HFFc6 (cell line): ENCODE measurements at regions not wholly inside any gene's neighbourhood (a gene's known extent, or its start where the extent isn't known, plus 50 kb on each side); places are given as distances from the start of the nearest gene placed in this dataset.

Experiments used
- DNase-seq: peaks from one replicate; pipeline ENCODE4 v3.0.0-alpha.2; 2018
- H3K27ac Mint-ChIP-seq: 2 replicates; pipeline ENCODE4 v1.8.0; 2020; ENCODE audit warnings: mild to moderate bottlenecking, mixed read lengths
- H3K27me3 Mint-ChIP-seq: 2 replicates; pipeline ENCODE4 v1.8.0; 2021; ENCODE audit warnings: mild to moderate bottlenecking, moderate library complexity, mixed read lengths; ENCODE audit not compliant: insufficient read depth
- H3K36me3 Mint-ChIP-seq: 2 replicates; pipeline ENCODE4 v1.8.0; 2021; ENCODE audit warnings: low read depth, mixed read lengths
- H3K4me1 Mint-ChIP-seq: 2 replicates; pipeline ENCODE4 v1.8.0; 2020; ENCODE audit warnings: low read depth, mixed read lengths
- H3K4me3 Mint-ChIP-seq: 2 replicates; pipeline ENCODE4 v1.8.0; 2020; ENCODE audit warnings: mild to moderate bottlenecking, moderate library complexity, mixed read lengths
- H3K9me3 Mint-ChIP-seq: 2 replicates; pipeline ENCODE4 v1.8.0; 2020; ENCODE audit warnings: mild to moderate bottlenecking, mixed read lengths
- TF ChIP-seq, protein P1 (sequence below): fragments of 200-600 bp; sonication (generic); IDR thresholded peaks from 2 replicates; pipeline ENCODE4 v1.5.0; 2021; ENCODE audit warnings: antibody characterized with exemption, mild to moderate bottlenecking

DNA sequence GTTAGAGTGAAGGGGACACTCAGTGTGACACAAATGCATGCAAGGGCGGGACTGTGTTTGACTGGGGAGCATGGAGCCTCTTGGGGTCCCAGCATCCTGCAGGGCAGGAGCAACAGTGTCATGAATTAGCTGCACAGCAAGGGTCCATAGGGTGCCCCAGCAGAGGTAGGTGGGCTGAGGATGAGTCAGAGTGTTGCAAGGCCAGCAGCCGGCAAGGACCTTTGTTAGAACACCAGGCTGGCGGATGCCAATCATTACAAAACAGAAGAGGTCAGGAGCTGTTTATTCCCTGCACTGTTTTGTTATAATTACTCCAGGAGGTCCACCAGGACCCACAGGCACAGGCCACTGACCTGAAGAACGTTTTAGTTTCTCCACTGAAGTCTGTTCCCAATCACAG lies 362.2 kb upstream of the DUSP10 start:
- Mint-ChIP-seq H3K27ac (no peak overlapping the region), H3K4me3 (no peak overlapping the region), H3K36me3 (no peaks in the 10 kb centered on the region), H3K27me3 (peaks cover 12% of the 10 kb centered on the region), H3K9me3 (no peaks in the 10 kb centered on the region), H3K4me1 (no peaks in the 10 kb centered on the region)
- no peak for DNase-seq
- TF ChIP-seq, protein P1, sequence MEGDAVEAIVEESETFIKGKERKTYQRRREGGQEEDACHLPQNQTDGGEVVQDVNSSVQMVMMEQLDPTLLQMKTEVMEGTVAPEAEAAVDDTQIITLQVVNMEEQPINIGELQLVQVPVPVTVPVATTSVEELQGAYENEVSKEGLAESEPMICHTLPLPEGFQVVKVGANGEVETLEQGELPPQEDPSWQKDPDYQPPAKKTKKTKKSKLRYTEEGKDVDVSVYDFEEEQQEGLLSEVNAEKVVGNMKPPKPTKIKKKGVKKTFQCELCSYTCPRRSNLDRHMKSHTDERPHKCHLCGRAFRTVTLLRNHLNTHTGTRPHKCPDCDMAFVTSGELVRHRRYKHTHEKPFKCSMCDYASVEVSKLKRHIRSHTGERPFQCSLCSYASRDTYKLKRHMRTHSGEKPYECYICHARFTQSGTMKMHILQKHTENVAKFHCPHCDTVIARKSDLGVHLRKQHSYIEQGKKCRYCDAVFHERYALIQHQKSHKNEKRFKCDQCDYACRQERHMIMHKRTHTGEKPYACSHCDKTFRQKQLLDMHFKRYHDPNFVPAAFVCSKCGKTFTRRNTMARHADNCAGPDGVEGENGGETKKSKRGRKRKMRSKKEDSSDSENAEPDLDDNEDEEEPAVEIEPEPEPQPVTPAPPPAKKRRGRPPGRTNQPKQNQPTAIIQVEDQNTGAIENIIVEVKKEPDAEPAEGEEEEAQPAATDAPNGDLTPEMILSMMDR: no peak

GRCh38 chr1:222099746-222100145 lies 357.9 kb upstream of the DUSP10 start:
- TF ChIP-seq, protein P1: no peak
- DNase-seq: no peak
- H3K9me3 Mint-ChIP-seq: no peaks in the 10 kb centered on the region
- H3K4me3 Mint-ChIP-seq: no peak overlapping the region
- H3K27me3 Mint-ChIP-seq: peaks cover 8% of the 10 kb centered on the region
- H3K36me3 Mint-ChIP-seq: no peaks in the 10 kb centered on the region
- H3K4me1 Mint-ChIP-seq: no peaks in the 10 kb centered on the region
- no peak overlapping the region for H3K27ac Mint-ChIP-seq

DNA sequence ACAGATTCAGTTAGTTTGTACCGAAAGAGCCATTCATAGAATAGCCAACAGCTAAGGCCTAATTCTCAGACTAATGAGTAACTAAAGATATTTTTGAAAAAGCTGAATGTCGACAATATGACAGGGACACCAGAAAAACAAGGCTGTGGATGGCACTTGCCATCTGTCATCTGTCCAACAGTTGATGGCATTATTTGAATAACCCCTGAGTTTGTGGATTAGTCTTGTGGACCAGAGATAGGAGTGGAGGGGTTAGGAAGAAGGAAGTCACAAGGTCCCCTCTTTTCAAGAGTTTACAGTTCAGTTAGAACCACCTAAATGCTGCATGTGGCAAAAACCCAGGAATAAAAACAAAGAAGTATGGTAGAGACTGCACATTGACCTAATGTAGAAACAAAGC lies 356.5 kb upstream of the DUSP10 start:
- Mint-ChIP-seq H3K4me1 (no peaks in the 10 kb centered on the region), H3K27ac (no peak overlapping the region)
- TF ChIP-seq, protein P1: no peak

GRCh38 chr1:222097588-222097987 lies 355.7 kb upstream of the DUSP10 start:
- Mint-ChIP-seq H3K27me3 (peaks cover 2% of the 10 kb centered on the region), H3K4me3 (no peak overlapping the region), H3K9me3 (no peaks in the 10 kb centered on the region), H3K36me3 (no peaks in the 10 kb centered on the region), H3K4me1 (no peaks in the 10 kb centered on the region), H3K27ac (no peak overlapping the region)
- DNase-seq: no peak
- TF ChIP-seq, protein P1: no peak

More for the DNA sequence above, 356.5 kb upstream of the DUSP10 start:
- no peaks in the 10 kb centered on the region for H3K36me3 Mint-ChIP-seq
- H3K9me3 Mint-ChIP-seq: no peaks in the 10 kb centered on the region
- H3K4me3 Mint-ChIP-seq: no peak overlapping the region
- DNase-seq: no peak
- peaks cover 5% of the 10 kb centered on the region for H3K27me3 Mint-ChIP-seq

DNA sequence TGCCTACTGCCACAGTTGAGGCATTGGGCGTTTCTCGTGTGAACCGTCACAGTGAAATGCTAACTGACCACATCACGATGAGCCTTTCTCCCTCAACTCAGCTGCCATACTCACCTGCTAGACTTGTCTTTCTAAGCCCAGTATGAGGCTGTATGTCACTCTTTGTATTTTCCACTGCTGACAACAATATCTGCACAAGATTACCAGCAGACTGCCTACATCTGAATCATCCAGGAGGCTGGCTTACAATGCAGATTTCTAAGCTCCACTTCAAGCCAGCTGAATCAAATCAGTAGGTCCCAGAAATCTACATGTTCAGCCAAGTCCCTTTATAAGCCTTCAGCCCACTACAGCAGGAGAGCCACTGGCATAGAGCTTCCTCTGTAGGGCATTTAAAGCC lies 355.0 kb upstream of the DUSP10 start:
- H3K4me3 Mint-ChIP-seq: no peak overlapping the region
- H3K36me3 Mint-ChIP-seq: no peaks in the 10 kb centered on the region
- TF ChIP-seq, protein P1: no peak
- H3K9me3 Mint-ChIP-seq: no peaks in the 10 kb centered on the region
- no peak overlapping the region for H3K27ac Mint-ChIP-seq
- no peak for DNase-seq
- H3K4me1 Mint-ChIP-seq: no peaks in the 10 kb centered on the region
- H3K27me3 Mint-ChIP-seq: peaks cover 2% of the 10 kb centered on the region

- no peak overlapping the region for H3K27ac Mint-ChIP-seq
- TF ChIP-seq, protein P1: peak; percentile 62
- no peak overlapping the region for H3K4me3 Mint-ChIP-seq
- H3K9me3 Mint-ChIP-seq: no peaks in the 10 kb centered on the region
- no peaks in the 10 kb centered on the region for H3K36me3 Mint-ChIP-seq
- no peaks in the 10 kb centered on the region for H3K4me1 Mint-ChIP-seq
- DNase-seq: no peak
- H3K27me3 Mint-ChIP-seq: peaks cover 2% of the 10 kb centered on the region
These were observed 354.5 kb upstream of the DUSP10 start for GRCh38 chr1:222096476-222096772.
